ENCODE measurements at regions not wholly inside any gene's neighbourhood (a gene's known extent, or its start where the extent isn't known, plus 50 kb on each side); places are given as distances from the start of the nearest gene placed in this dataset.

GRCh38 chr4:153082322-153083301 is 121.6 kb upstream of the TRIM2 start:
- TF ChIP-seq CTCF (conservative IDR thresholded peaks at IDR 0.05; ENCODE audit: control insufficient read depth, insufficient read depth, low read depth, low read length): no peak
- no peak overlapping the region for H3K4me3 ChIP-seq (ENCODE audit: control insufficient read depth, low read depth, low read length)
- DNase-seq (ENCODE audit: low read depth): no peak

- no peak overlapping the region for H3K4me3 ChIP-seq (ENCODE audit: control insufficient read depth, low read depth, low read length)
- peak; percentile 67 for TF ChIP-seq CTCF (conservative IDR thresholded peaks at IDR 0.05; ENCODE audit: control insufficient read depth, insufficient read depth, low read depth, low read length)
- DNase-seq (ENCODE audit: low read depth): peak; percentile 78
These were observed 120.7 kb upstream of the TRIM2 start for GRCh38 chr4:153083447-153083947.

DNA sequence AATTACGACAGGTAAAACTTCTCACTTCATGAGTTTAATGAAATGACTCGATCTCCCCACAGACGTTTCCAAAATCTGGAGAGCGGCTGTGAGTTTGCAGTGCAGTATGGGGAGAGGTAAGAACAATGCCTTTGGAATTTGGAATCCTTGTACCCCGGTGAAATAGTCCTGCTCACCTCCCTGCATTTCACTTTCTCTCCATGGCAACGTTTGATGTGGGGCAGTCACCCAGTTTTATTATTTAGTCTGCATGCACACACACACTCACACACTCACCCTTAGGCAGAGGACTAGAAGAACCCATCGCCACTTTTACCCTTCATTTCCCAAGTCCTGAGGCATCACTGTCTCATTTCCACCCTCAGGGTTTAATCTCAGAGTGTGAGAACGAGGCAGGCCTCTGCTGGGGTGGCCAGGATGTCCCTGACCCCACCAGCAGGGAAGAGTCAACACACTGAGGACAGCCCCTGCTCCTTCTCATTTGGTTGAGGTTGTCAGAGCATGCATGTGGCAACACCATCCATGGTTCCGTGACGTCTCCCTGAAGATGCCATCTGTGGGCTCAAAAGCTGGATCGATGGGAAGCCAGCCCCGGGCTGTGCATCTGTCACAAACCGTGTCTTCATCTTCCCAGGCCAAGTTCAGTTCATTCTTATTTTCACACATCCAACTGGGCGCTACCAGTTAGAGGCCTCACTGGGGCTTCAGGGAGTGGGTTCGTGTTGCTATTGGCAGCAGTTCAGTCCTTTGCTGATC is 119.8 kb upstream of the TRIM2 start:
- no peak for DNase-seq (ENCODE audit: low read depth)
- H3K4me3 ChIP-seq (ENCODE audit: control insufficient read depth, low read depth, low read length): no peak overlapping the region
- TF ChIP-seq CTCF (conservative IDR thresholded peaks at IDR 0.05; ENCODE audit: control insufficient read depth, insufficient read depth, low read depth, low read length): no peak

DNA sequence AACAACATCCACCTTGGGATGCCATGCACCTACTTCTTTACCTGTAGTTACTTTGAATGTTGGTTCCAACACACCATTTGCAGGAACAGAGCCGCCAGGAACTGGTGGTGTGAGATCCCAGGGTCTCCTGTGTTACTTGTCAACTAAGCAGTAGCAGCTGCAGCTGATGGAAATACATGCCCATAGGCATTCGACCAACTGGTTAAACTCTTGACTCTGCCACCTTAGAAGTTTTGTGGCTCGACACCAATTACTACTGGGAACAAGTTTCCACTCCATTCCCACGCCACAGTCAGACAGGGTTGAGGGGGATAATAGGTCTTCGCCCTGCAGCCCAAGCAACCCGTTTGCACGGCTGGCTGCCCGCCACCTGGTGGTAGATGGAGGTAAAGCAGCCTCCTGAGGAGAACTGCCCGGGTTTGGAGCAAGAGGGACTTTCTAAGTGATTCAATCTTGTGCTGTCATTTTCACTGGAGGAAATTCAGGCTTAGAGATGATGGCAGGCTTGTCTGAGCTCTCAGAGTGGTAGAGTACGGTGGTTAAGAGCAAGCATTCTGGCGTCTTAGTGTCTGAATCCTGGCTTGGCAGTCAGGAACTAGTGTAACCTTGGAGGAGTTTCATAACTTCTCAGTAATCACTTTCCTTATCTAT is 119.1 kb upstream of the TRIM2 start:
- peak; percentile 60 for DNase-seq (ENCODE audit: low read depth)
- peak; percentile 97 for TF ChIP-seq CTCF (conservative IDR thresholded peaks at IDR 0.05; ENCODE audit: control insufficient read depth, insufficient read depth, low read depth, low read length)
- H3K4me3 ChIP-seq (ENCODE audit: control insufficient read depth, low read depth, low read length): no peak overlapping the region

DNA sequence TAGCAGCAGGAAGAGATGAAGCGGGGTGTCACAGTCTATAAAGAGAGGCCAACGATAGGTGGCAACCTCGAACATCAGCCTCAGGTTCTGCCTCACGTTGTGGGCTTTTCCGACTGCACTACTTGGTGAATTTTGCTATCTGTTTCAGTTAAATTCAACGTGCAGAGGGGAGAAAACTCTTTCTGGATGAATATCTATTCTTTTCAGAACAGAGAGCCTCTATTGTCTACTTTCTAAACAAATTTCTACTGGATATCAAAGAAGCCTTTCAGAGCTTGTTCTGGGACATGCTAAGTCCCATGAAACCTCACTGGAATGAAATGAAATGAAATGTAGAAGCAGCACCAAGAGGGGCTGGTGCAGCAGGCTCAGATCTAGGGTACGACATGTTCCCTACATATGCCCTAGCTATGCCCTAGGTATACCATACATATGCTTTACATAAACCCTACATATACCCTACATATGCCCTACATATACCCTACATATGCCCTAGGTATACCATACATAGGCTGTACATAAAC is 116.5 kb upstream of the TRIM2 start:
- no peak for TF ChIP-seq CTCF (conservative IDR thresholded peaks at IDR 0.05; ENCODE audit: control insufficient read depth, insufficient read depth, low read depth, low read length)
- no peak overlapping the region for H3K4me3 ChIP-seq (ENCODE audit: control insufficient read depth, low read depth, low read length)
- no peak for DNase-seq (ENCODE audit: low read depth)

DNA sequence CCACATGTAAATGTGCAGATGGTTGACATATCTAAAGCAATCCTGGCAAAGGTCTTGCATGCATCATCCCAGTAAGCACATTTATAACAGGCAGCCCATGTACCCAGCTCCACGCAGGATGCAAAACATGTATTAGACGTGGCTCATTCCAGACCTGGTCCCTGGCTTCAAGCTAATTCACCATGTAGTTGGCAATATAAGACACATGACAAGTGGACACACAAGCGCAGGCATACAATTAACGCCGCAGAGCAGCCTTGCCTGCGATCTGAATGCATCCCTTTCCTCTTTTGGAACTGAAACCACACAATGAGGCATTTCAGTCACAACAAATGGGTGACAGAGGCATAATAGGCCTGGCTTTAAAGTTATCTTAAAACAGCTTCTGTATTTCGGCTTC is 114.5 kb upstream of the TRIM2 start:
- H3K4me3 ChIP-seq (ENCODE audit: control insufficient read depth, low read depth, low read length): no peak overlapping the region
- no peak for TF ChIP-seq CTCF (conservative IDR thresholded peaks at IDR 0.05; ENCODE audit: control insufficient read depth, insufficient read depth, low read depth, low read length)
- no peak for DNase-seq (ENCODE audit: low read depth)
